Duodenal mucosa (tissue), 2 donors: ENCODE measurements at regions not wholly inside any gene's neighbourhood (a gene's known extent, or its start where the extent isn't known, plus 50 kb on each side); places are given as distances from the start of the nearest gene placed in this dataset.

Source experiments
- H3K27ac ChIP-seq: one replicate; pipeline ENCODE4 v1.7.0; 2013; ENCODE audit warnings: low read depth, low read length
- H3K27me3 ChIP-seq, 2 donors: one replicate each; pipeline ENCODE4 v1.7.0; 2013; ENCODE audit warnings: low read length in 2 of 2, control low read depth in 1 of 2; ENCODE audit not compliant: insufficient read depth in 2 of 2, control insufficient read depth in 1 of 2
- H3K36me3 ChIP-seq, 2 donors: one replicate each; pipeline ENCODE4 v1.7.0; 2013; ENCODE audit warnings: low read length in 2 of 2, control low read depth in 1 of 2; ENCODE audit not compliant: insufficient read depth in 2 of 2, control insufficient read depth in 1 of 2
- H3K4me1 ChIP-seq, 2 donors: one replicate each; pipeline ENCODE4 v1.7.0; 2013; ENCODE audit warnings: low read length in 2 of 2, control low read depth in 1 of 2; ENCODE audit not compliant: insufficient read depth in 2 of 2, control insufficient read depth in 1 of 2
- H3K4me3 ChIP-seq, 2 donors: one replicate each; pipeline ENCODE4 v1.7.0; 2013; ENCODE audit warnings: low read length in 2 of 2, low read depth in 1 of 2
- H3K9ac ChIP-seq, 2 donors: one replicate each; pipeline ENCODE4 v1.7.0; 2013; ENCODE audit warnings: low read length in 2 of 2, low read depth in 1 of 2
- H3K9me3 ChIP-seq, 2 donors: one replicate each; pipeline ENCODE4 v1.7.0; 2013; ENCODE audit warnings: low read length in 2 of 2, control low read depth in 1 of 2; ENCODE audit not compliant: control insufficient read depth in 1 of 2

- no peaks in the 10 kb centered on the region for H3K36me3 ChIP-seq
- H3K27ac ChIP-seq, result no peak overlapping the region
- H3K9ac ChIP-seq, result no peak overlapping the region
- no peaks in the 10 kb centered on the region for H3K4me1 ChIP-seq
- no peak overlapping the region for H3K4me3 ChIP-seq
- no peaks in the 10 kb centered on the region for H3K27me3 ChIP-seq
- H3K9me3 ChIP-seq, result peaks cover 4 to 12% of the 10 kb centered on the region in 2 donors
Measured at GRCh38 chr10:31173752-31174151, 142.1 kb upstream of the ZNF438 start.

DNA sequence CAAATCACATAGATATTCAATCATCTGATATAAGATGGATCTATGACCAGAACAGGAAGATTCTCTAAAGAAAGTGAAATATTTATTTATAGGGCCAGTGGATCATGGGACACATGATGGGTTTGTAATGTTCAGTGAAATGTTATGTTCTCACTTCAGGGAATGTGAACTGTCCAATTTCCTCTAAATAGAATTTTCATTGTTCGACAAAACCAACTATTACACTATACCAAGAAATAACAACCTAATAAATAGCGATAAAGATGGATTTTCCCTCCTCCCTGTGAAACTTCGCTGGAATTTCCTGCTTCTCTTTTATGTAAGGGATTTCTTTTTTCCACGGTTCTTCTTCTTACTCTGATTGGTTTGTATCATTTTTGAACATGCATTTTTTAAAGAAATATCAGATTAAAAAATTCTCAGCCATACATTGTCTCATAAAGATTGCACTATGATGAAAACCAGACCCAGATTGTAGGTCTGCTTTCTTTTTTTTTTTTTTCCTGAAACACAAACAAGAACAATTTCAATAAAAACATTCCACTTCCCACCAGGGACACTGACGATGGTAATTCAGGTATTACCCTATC is 139.8 kb upstream of the ZEB1 start:
- Histone ChIP-seq H3K9me3 (peaks cover 0 to 6% of the 10 kb centered on the region in 2 donors), H3K9ac (no peak overlapping the region), H3K36me3 (no peaks in the 10 kb centered on the region), H3K4me1 (no peaks in the 10 kb centered on the region), H3K27me3 (no peaks in the 10 kb centered on the region), H3K4me3 (no peak overlapping the region), H3K27ac (no peak overlapping the region)

GRCh38 chr10:31186225-31187000 is 132.6 kb upstream of the ZEB1 start:
- no peaks in the 10 kb centered on the region for H3K4me1 ChIP-seq
- no peaks in the 10 kb centered on the region for H3K27me3 ChIP-seq
- H3K9me3 ChIP-seq, result no peaks in the 10 kb centered on the region
- H3K27ac ChIP-seq, result no peak overlapping the region
- H3K36me3 ChIP-seq, result no peaks in the 10 kb centered on the region
- no peak overlapping the region for H3K4me3 ChIP-seq
- no peak overlapping the region for H3K9ac ChIP-seq

- H3K9me3 ChIP-seq, result no peaks in the 10 kb centered on the region
- no peaks in the 10 kb centered on the region for H3K4me1 ChIP-seq
- H3K27me3 ChIP-seq, result no peaks in the 10 kb centered on the region
- H3K27ac ChIP-seq, result no peak overlapping the region
- H3K4me3 ChIP-seq, result no peak overlapping the region
- no peak overlapping the region for H3K9ac ChIP-seq
- H3K36me3 ChIP-seq, result no peaks in the 10 kb centered on the region
Measured at GRCh38 chr10:31187182-31187581, 131.8 kb upstream of the ZEB1 start.

DNA sequence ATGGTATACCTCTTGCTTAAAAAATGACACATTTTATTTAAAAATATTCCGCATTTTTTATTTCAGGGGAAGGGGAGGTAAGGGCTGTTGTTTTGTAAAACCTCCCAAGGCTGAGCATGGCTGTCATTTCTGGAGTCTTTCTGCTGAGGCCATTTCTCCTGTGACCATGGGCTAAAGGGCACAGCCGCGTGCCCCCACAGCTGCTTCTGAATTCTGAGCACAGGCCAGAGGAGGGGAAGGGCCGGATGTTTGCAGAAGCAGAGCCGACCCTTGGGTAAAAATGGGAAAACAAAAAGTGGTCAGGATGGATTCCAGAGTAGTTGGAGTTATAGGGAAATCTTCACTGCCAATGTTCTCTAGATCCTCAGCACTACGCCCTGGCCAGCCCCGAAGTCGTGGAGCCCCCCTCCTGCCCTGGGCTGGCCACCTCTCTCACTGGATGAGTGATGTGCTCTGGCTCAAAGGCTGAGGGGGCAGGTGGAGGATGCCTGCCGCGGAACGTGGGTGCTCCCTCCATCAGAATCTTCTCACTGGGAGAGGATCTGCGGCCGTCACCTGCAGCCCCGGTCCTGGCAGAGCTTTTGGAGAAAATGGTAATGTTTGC is 131.3 kb upstream of the ZEB1 start:
- H3K36me3 ChIP-seq, result no peaks in the 10 kb centered on the region
- H3K9me3 ChIP-seq, result no peaks in the 10 kb centered on the region
- no peak overlapping the region for H3K4me3 ChIP-seq
- H3K27ac ChIP-seq, result no peak overlapping the region
- H3K9ac ChIP-seq, result no peak overlapping the region
- no peaks in the 10 kb centered on the region for H3K4me1 ChIP-seq
- no peaks in the 10 kb centered on the region for H3K27me3 ChIP-seq

DNA sequence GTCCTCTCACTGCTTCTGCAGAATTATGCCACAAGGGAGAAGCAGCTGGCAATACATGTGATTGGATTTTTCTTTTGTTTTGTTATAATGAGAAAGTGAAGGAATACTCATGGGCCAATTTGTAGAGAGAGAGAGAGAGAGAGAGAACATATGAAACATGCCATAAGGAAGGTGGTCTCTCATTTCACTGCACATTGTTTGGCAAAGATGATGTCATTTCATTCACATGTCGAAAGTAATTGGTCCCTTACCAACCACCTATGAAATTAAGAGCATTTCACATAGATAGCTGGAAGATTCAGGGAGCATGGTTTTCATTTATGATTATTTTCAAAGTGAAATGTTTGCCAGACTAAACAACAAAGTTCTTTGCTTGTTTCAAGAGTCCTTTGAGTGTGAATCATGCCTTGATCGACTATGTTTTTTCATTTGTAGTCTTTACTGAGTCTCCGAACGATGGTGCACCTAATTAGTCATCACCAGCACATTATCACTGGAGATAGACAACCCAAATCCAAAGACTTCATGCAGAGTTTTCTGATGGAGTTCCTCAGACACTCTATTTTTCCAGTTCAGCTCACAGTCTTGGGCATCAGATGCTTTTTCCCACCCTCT is 130.1 kb upstream of the ZEB1 start:
- H3K27ac ChIP-seq, result no peak overlapping the region
- no peaks in the 10 kb centered on the region for H3K27me3 ChIP-seq
- no peak overlapping the region for H3K4me3 ChIP-seq
- H3K9ac ChIP-seq, result no peak overlapping the region
- H3K4me1 ChIP-seq, result no peaks in the 10 kb centered on the region
- no peaks in the 10 kb centered on the region for H3K36me3 ChIP-seq
- H3K9me3 ChIP-seq, result no peaks in the 10 kb centered on the region

DNA sequence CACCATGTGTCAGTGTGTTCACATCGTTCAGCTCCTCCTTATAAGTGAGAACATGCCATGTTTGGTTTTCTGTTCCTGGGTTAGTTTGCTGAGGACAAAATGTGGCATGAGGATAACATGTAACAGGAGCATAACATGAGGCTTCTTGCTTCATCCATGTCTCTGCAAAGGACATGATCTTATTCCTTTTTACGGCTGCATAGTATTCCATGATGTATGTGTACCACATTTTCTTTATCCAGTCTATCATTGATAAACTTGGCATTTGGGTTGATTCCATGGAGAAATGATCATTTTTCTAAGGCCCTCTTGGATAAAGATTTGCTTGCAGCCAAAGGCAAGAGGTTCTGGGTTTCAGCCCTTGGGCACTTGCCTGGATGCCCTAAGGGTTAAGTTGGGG is 128.5 kb upstream of the ZEB1 start:
- H3K9me3 ChIP-seq, result no peaks in the 10 kb centered on the region
- no peaks in the 10 kb centered on the region for H3K27me3 ChIP-seq
- no peaks in the 10 kb centered on the region for H3K4me1 ChIP-seq
- H3K9ac ChIP-seq, result no peak overlapping the region
- H3K4me3 ChIP-seq, result no peak overlapping the region
- H3K36me3 ChIP-seq, result no peaks in the 10 kb centered on the region
- H3K27ac ChIP-seq, result no peak overlapping the region

- Histone ChIP-seq H3K4me1 (no peaks in the 10 kb centered on the region), H3K4me3 (no peak overlapping the region), H3K36me3 (no peaks in the 10 kb centered on the region), H3K9ac (no peak overlapping the region), H3K27me3 (no peaks in the 10 kb centered on the region), H3K9me3 (no peaks in the 10 kb centered on the region), H3K27ac (no peak overlapping the region)
Measured at GRCh38 chr10:31192475-31192874, 126.5 kb upstream of the ZEB1 start.

DNA sequence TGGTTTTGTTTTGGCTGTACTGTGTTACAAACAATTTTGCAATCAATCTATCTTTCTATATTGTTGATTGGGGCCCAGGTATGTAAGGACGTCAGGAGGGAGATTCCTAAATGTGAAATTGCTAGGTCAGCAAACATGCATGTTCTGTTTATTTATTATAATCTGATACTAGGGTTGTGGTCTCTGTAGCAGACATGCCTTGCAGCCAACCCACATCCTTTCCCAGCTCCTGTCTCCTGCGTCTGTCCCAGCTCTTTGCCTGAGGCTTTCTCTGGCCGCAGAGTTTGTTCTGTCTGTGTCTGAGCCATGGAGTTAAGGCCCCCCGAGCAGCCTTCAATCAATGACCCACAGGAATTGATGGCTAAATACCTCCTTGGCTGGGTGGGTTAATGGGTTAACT is 124.0 kb upstream of the ZEB1 start:
- H3K27ac ChIP-seq, result no peak overlapping the region
- H3K9me3 ChIP-seq, result no peaks in the 10 kb centered on the region
- no peaks in the 10 kb centered on the region for H3K27me3 ChIP-seq
- H3K4me1 ChIP-seq, result no peaks in the 10 kb centered on the region
- H3K4me3 ChIP-seq, result no peak overlapping the region
- no peaks in the 10 kb centered on the region for H3K36me3 ChIP-seq
- no peak overlapping the region for H3K9ac ChIP-seq

DNA sequence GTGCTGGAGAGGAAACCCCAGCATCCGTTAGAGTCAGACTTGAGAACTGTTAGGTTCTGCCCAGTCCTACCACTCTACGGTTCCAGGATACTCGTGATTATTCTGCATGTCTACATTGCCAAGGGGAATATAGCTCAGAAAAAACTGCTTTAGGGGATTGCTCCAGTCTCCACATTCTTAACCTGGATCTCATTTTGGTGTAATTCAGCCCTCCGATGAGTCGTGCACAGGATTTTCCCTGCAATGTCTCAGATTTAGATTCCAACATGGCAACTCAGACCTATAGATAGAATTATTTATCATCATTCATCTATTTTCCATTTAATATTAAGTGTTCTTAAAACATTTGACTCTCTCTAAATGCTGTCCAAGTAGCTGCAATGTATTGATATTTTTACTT is 121.1 kb upstream of the ZEB1 start:
- H3K27me3 ChIP-seq, result no peaks in the 10 kb centered on the region
- no peak overlapping the region for H3K9ac ChIP-seq
- H3K9me3 ChIP-seq, result no peaks in the 10 kb centered on the region
- H3K4me3 ChIP-seq, result no peak overlapping the region
- no peaks in the 10 kb centered on the region for H3K4me1 ChIP-seq
- no peak overlapping the region for H3K27ac ChIP-seq
- H3K36me3 ChIP-seq, result no peaks in the 10 kb centered on the region
